Liver (tissue), 7 donors: ENCODE measurements at regions not wholly inside any gene's neighbourhood (a gene's known extent, or its start where the extent isn't known, plus 50 kb on each side); places are given as distances from the start of the nearest gene placed in this dataset.

ENCODE experiments used
- DNase-seq: peaks from one replicate; pipeline ENCODE4 v3.0.0-alpha.2; 2017; ENCODE audit warnings: low spot score
- H3K27ac ChIP-seq, 2 donors: one replicate each; pipeline ENCODE4 v1.7.0; 2013; ENCODE audit warnings: inconsistent platforms in 2 of 2, low read length in 2 of 2, control low read depth in 1 of 2, low read depth in 1 of 2, mild to moderate bottlenecking in 1 of 2
- H3K27me3 ChIP-seq, 4 donors: one replicate each; pipeline versions ENCODE4 v1.6.1 to v1.7.0; 2013; ENCODE audit warnings: low read length in 3 of 4, inconsistent platforms in 1 of 4, mild to moderate bottlenecking in 1 of 4, moderate library complexity in 1 of 4; ENCODE audit not compliant: control insufficient read depth in 4 of 4, insufficient read depth in 4 of 4
- H3K36me3 ChIP-seq, 4 donors: one replicate each; pipeline versions ENCODE4 v1.6.1 to v1.7.0; 2013; ENCODE audit warnings: low read length in 3 of 4, mild to moderate bottlenecking in 3 of 4, low read depth in 1 of 4, moderate library complexity in 1 of 4; ENCODE audit not compliant: control insufficient read depth in 4 of 4, insufficient read depth in 3 of 4
- H3K4me1 ChIP-seq, 4 donors: one replicate each; pipeline versions ENCODE4 v1.6.1 to v1.7.0; 2013; ENCODE audit warnings: low read length in 3 of 4, mild to moderate bottlenecking in 3 of 4, moderate library complexity in 1 of 4; ENCODE audit not compliant: control insufficient read depth in 4 of 4, insufficient read depth in 4 of 4
- H3K4me3 ChIP-seq, 3 donors: one replicate each; pipeline versions ENCODE4 v1.6.1 to v1.7.0; 2013; ENCODE audit warnings: low read length in 3 of 3, control low read depth in 1 of 3, low read depth in 1 of 3, mild to moderate bottlenecking in 1 of 3
- H3K9ac ChIP-seq, 2 donors: one replicate each; pipeline ENCODE4 v1.7.0; 2013; ENCODE audit warnings: low read length in 2 of 2, mild to moderate bottlenecking in 2 of 2, moderate library complexity in 2 of 2, control low read depth in 1 of 2, low read depth in 1 of 2
- H3K9me3 ChIP-seq, 4 donors: one replicate each; pipeline versions ENCODE4 v1.6.1 to v1.7.0; 2013; ENCODE audit warnings: low read length in 3 of 4; ENCODE audit not compliant: control insufficient read depth in 4 of 4
- EGR1 ChIP-seq, 2 donors: IDR thresholded peaks; 2 replicates each; pipeline ENCODE4 v1.6.1; 2016 to 2018; ENCODE audit warnings: antibody characterized with exemption in 2 of 2, low read depth in 2 of 2
- FOXA1 ChIP-seq: IDR thresholded peaks from 2 replicates; pipeline ENCODE4 v1.6.1; 2016; ENCODE audit warnings: antibody characterized with exemption
- FOXA2 ChIP-seq: IDR thresholded peaks from 2 replicates; pipeline ENCODE4 v1.6.1; 2016; ENCODE audit warnings: antibody characterized with exemption
- GABPA ChIP-seq, 2 donors: IDR thresholded peaks in 1 of 2; conservative IDR thresholded peaks in 1 of 2; 2 replicates each; pipeline ENCODE4 v1.6.1; 2016; ENCODE audit warnings: antibody characterized with exemption in 2 of 2, mild to moderate bottlenecking in 1 of 2, moderate library complexity in 1 of 2
- HNF4A ChIP-seq, 2 donors: conservative IDR thresholded peaks; 2 replicates each; pipeline ENCODE4 v1.6.1; 2016; ENCODE audit warnings: antibody characterized with exemption in 2 of 2, mild to moderate bottlenecking in 2 of 2
- HNF4G ChIP-seq: IDR thresholded peaks from 2 replicates; pipeline ENCODE4 v1.6.1; 2016; ENCODE audit warnings: antibody characterized with exemption
- JUND ChIP-seq, 2 donors: IDR thresholded peaks; 2 replicates each; pipeline ENCODE4 v1.6.1; 2016; ENCODE audit warnings: antibody characterized with exemption in 2 of 2
- MAX ChIP-seq: IDR thresholded peaks from 2 replicates; pipeline ENCODE4 v1.6.1; 2016; ENCODE audit warnings: antibody characterized with exemption
- NR2F2 ChIP-seq: IDR thresholded peaks from 2 replicates; pipeline ENCODE4 v1.6.1; 2016; ENCODE audit warnings: antibody characterized with exemption
- RAD21 ChIP-seq, 2 donors: IDR thresholded peaks; 2 replicates each; pipeline ENCODE4 v1.6.1; 2016; ENCODE audit warnings: antibody characterized with exemption in 2 of 2, mild to moderate bottlenecking in 2 of 2
- SP1 ChIP-seq: IDR thresholded peaks from 2 replicates; pipeline ENCODE4 v1.6.1; 2018; ENCODE audit warnings: antibody characterized with exemption, mild to moderate bottlenecking
- TAF1 ChIP-seq: conservative IDR thresholded peaks from 2 replicates; pipeline ENCODE4 v1.6.1; 2016; ENCODE audit warnings: antibody characterized with exemption, mild to moderate bottlenecking
- YY1 ChIP-seq: IDR thresholded peaks from 2 replicates; pipeline ENCODE4 v1.6.1; 2016; ENCODE audit warnings: antibody characterized with exemption, mild to moderate bottlenecking
- WGBS: extraction: QIAGEN DNeasy Blood & Tissue Kit; methylation state at CpG from one replicate; pipeline ENCODE4 v1.1.7; 2013; 5-methylcytosine and 5-hydroxymethylcytosine counted together
- TF ChIP-seq, protein P1 (sequence below): IDR thresholded peaks from 2 replicates; pipeline ENCODE4 v1.6.1; 2016; ENCODE audit warnings: antibody characterized with exemption, mild to moderate bottlenecking
- TF ChIP-seq, protein P2 (sequence below): IDR thresholded peaks from 2 replicates; pipeline ENCODE4 v1.6.1; 2016; ENCODE audit warnings: antibody characterized with exemption
- TF ChIP-seq, protein P3 (sequence below): IDR thresholded peaks from 2 replicates; pipeline ENCODE4 v1.6.1; 2016; ENCODE audit warnings: antibody characterized with exemption
- donor health status: healthy.
- donor health status: healthy.
- donor health status: healthy.
- donor health status: healthy.

GRCh38 chr18:78713069-78713468 lies 266.5 kb upstream of the SALL3 start:
- WGBS, result 16% methylated on average over 6 of the region's 6 CpGs
- Histone ChIP-seq H3K4me3 (no peak overlapping the region), H3K27ac (no peak overlapping the region), H3K36me3 (no peaks in the 10 kb centered on the region), H3K9me3 (peaks cover 2 to 10% (median 6%) of the 10 kb centered on the region in 4 donors), H3K9ac (no peak overlapping the region), H3K27me3 (no peaks in the 10 kb centered on the region), H3K4me1 (no peaks in the 10 kb centered on the region)
- no peak for DNase-seq
- TF ChIP-seq, protein P1, sequence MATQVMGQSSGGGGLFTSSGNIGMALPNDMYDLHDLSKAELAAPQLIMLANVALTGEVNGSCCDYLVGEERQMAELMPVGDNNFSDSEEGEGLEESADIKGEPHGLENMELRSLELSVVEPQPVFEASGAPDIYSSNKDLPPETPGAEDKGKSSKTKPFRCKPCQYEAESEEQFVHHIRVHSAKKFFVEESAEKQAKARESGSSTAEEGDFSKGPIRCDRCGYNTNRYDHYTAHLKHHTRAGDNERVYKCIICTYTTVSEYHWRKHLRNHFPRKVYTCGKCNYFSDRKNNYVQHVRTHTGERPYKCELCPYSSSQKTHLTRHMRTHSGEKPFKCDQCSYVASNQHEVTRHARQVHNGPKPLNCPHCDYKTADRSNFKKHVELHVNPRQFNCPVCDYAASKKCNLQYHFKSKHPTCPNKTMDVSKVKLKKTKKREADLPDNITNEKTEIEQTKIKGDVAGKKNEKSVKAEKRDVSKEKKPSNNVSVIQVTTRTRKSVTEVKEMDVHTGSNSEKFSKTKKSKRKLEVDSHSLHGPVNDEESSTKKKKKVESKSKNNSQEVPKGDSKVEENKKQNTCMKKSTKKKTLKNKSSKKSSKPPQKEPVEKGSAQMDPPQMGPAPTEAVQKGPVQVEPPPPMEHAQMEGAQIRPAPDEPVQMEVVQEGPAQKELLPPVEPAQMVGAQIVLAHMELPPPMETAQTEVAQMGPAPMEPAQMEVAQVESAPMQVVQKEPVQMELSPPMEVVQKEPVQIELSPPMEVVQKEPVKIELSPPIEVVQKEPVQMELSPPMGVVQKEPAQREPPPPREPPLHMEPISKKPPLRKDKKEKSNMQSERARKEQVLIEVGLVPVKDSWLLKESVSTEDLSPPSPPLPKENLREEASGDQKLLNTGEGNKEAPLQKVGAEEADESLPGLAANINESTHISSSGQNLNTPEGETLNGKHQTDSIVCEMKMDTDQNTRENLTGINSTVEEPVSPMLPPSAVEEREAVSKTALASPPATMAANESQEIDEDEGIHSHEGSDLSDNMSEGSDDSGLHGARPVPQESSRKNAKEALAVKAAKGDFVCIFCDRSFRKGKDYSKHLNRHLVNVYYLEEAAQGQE, result peak; percentile 88
- TF ChIP-seq GABPA (IDR thresholded peaks at IDR 0.05 in 1 of 2, conservative IDR thresholded peaks at IDR 0.05 in 1 of 2), result no peak

DNA sequence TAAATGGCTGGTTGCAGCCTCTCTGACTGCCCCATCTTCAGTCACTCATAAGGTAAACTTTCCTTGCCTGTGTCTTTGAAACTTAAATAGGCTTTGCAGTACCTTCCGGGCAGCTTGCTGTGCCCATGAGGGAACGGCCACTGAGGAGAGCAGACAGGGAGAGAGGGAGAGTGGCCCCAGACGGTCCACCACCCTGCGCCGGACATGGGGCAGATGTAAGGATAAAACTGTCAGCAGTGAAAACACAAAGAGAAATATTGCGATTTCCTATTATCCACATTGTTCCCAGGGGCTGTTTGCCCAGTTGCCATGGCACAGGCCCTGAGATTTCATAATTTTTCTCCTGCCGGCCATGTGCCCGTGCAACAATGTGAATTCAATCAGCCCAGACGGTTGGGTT lies 265.9 kb upstream of the SALL3 start:
- no peak overlapping the region for H3K27ac ChIP-seq
- H3K36me3 ChIP-seq, result no peaks in the 10 kb centered on the region
- TF ChIP-seq TAF1 (no peak), GABPA (IDR thresholded peaks at IDR 0.05 in 1 of 2, conservative IDR thresholded peaks at IDR 0.05 in 1 of 2) (no peak), SP1 (no peak), FOXA1 (no peak), HNF4G (no peak), NR2F2 (no peak), YY1 (no peak), EGR1 (IDR thresholded peaks at IDR 0.05; ENCODE audit: low read depth in 2 of 2) (no peak), HNF4A (conservative IDR thresholded peaks at IDR 0.05) (no peak), FOXA2 (no peak), JUND (IDR thresholded peaks at IDR 0.05) (no peak), MAX (no peak), RAD21 (IDR thresholded peaks at IDR 0.05) (no peak)
- TF ChIP-seq, protein P1, result no peak
- TF ChIP-seq, protein P2, sequence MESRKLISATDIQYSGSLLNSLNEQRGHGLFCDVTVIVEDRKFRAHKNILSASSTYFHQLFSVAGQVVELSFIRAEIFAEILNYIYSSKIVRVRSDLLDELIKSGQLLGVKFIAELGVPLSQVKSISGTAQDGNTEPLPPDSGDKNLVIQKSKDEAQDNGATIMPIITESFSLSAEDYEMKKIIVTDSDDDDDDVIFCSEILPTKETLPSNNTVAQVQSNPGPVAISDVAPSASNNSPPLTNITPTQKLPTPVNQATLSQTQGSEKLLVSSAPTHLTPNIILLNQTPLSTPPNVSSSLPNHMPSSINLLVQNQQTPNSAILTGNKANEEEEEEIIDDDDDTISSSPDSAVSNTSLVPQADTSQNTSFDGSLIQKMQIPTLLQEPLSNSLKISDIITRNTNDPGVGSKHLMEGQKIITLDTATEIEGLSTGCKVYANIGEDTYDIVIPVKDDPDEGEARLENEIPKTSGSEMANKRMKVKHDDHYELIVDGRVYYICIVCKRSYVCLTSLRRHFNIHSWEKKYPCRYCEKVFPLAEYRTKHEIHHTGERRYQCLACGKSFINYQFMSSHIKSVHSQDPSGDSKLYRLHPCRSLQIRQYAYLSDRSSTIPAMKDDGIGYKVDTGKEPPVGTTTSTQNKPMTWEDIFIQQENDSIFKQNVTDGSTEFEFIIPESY, result no peak
- TF ChIP-seq, protein P3, sequence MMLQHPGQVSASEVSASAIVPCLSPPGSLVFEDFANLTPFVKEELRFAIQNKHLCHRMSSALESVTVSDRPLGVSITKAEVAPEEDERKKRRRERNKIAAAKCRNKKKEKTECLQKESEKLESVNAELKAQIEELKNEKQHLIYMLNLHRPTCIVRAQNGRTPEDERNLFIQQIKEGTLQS, result no peak
- no peaks in the 10 kb centered on the region for H3K27me3 ChIP-seq
- no peaks in the 10 kb centered on the region for H3K4me1 ChIP-seq
- no peak overlapping the region for H3K9ac ChIP-seq
- H3K9me3 ChIP-seq, result peaks cover 0 to 5% (median 3%) of the 10 kb centered on the region in 4 donors
- WGBS, result 81% methylated on average over 9 of the region's 9 CpGs
- DNase-seq, result no peak
- no peak overlapping the region for H3K4me3 ChIP-seq
